MM.1S (cell line): ENCODE measurements at regions not wholly inside any gene's neighbourhood (a gene's known extent, or its start where the extent isn't known, plus 50 kb on each side); places are given as distances from the start of the nearest gene placed in this dataset.
A peak's percentile ranks its signal among the peaks of the same experiment; 100 is the strongest.

Experiments used
- DNase-seq: peaks from one replicate; pipeline ENCODE4 v3.0.0-alpha.2; 2015
- H2AFZ ChIP-seq: fragments of 300-600 bp; sonication (generic); 2 replicates; pipeline ENCODE4 v1.6.0; 2016; ENCODE audit warnings: antibody characterized with exemption, low read length
- H3F3A ChIP-seq: fragments of 300-600 bp; sonication (generic); 2 replicates; pipeline ENCODE4 v1.6.1; 2016; ENCODE audit warnings: mild to moderate bottlenecking, antibody characterized with exemption, low read length, moderate library complexity, mixed read lengths; ENCODE audit not compliant: insufficient read depth
- H3K27ac ChIP-seq: fragments of 300-600 bp; sonication (generic); 2 replicates; pipeline ENCODE4 v1.5.1; 2016; ENCODE audit warnings: mild to moderate bottlenecking, low read length
- H3K27me3 ChIP-seq: fragments of 300-600 bp; sonication (generic); replicated peaks from 2 replicates; pipeline ENCODE4 v1.6.0; 2016; ENCODE audit warnings: low read length; ENCODE audit not compliant: insufficient read depth
- H3K36me3 ChIP-seq: fragments of 300-600 bp; sonication (generic); replicated peaks from 2 replicates; pipeline ENCODE4 v1.6.1; 2016; ENCODE audit warnings: mild to moderate bottlenecking, low read length, mixed read lengths; ENCODE audit not compliant: insufficient read depth
- H3K4me1 ChIP-seq: fragments of 300-600 bp; sonication (generic); 2 replicates; pipeline ENCODE4 v1.6.1; 2016; ENCODE audit warnings: low read length, mixed read lengths
- H3K4me2 ChIP-seq: fragments of 300-600 bp; sonication (generic); 2 replicates; pipeline ENCODE4 v1.6.0; 2016; ENCODE audit warnings: low read depth, low read length
- H3K4me3 ChIP-seq: fragments of 300-600 bp; sonication (generic); 2 replicates; pipeline ENCODE4 v1.5.1; 2016; ENCODE audit warnings: low read length, mixed read lengths
- H3K79me2 ChIP-seq: fragments of 300-600 bp; sonication (generic); 2 replicates; pipeline ENCODE4 v1.6.1; 2016; ENCODE audit warnings: mixed run types, low read length, mixed read lengths
- H3K9ac ChIP-seq: fragments of 300-600 bp; sonication (generic); 2 replicates; pipeline ENCODE4 v1.6.1; 2016; ENCODE audit warnings: low read length, mixed read lengths
- H3K9me2 ChIP-seq: fragments of 300-600 bp; sonication (generic); replicated peaks from 2 replicates; pipeline ENCODE4 v1.6.1; 2016; ENCODE audit warnings: mild to moderate bottlenecking, low read length, mixed read lengths; ENCODE audit not compliant: insufficient read depth
- H3K9me3 ChIP-seq: fragments of 300-600 bp; sonication (generic); replicated peaks from 2 replicates; pipeline ENCODE4 v1.6.1; 2016; ENCODE audit warnings: mild to moderate bottlenecking, low read length, mixed read lengths; ENCODE audit not compliant: insufficient read depth
- H4K20me1 ChIP-seq: fragments of 300-600 bp; sonication (generic); 2 replicates; pipeline ENCODE4 v1.6.1; 2016; ENCODE audit warnings: mild to moderate bottlenecking, low read length, moderate library complexity, mixed read lengths; ENCODE audit not compliant: insufficient read depth
- EZH2 ChIP-seq: fragments of 300-600 bp; sonication (generic); optimal IDR thresholded peaks from 2 replicates; pipeline ENCODE3; 2017; ENCODE audit warnings: low read depth, mild to moderate bottlenecking, antibody characterized with exemption, low read length, mixed read lengths
- EZH2phosphoT487 ChIP-seq: fragments of 300-600 bp; sonication (generic); IDR thresholded peaks from 2 replicates; pipeline ENCODE4 v1.6.1; 2018; ENCODE audit warnings: antibody characterized with exemption, low read length
- TF ChIP-seq, protein P1 (sequence below): fragments of 300-600 bp; sonication (generic); IDR thresholded peaks from 2 replicates; pipeline ENCODE4 v1.5.1; 2016; ENCODE audit warnings: antibody characterized with exemption, low read length, mixed read lengths

DNA sequence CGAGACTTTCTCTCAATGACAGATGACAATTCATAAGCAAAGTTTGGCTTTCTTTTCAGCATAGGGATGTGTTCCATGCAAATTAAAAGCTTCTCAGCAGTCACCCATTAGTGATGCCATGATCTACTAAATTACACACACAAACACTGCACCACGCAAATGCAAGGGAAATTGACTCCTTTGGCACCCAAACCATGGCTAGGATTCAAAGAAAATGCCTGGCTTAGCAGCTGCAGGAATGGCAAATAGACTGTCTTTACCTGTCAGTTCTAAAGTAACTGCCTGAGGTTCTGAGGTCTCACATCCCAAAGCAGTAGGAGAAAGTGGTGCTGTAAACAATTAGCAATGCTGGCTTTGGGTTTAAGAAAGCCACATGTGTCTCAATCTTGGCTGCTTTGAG lies 108.6 kb upstream of the ATP10B start:
- Histone ChIP-seq H3K9me2 (no peaks in the 10 kb centered on the region), H3K36me3 (no peaks in the 10 kb centered on the region), H3F3A (no peaks in the 10 kb centered on the region), H3K27ac (no peak overlapping the region), H3K27me3 (no peaks in the 10 kb centered on the region), H3K4me3 (no peak overlapping the region), H3K4me1 (0 out of 2 replicates have a peak, but pooled peaks cover 5% of the 10 kb centered on the region), H3K79me2 (no peaks in the 10 kb centered on the region), H3K9me3 (no peaks in the 10 kb centered on the region), H2AFZ (no peak overlapping the region), H4K20me1 (no peaks in the 10 kb centered on the region), H3K9ac (no peak overlapping the region), H3K4me2 (no peak overlapping the region)
- no peak for DNase-seq
- TF ChIP-seq EZH2 (no peak), EZH2phosphoT487 (no peak)
- TF ChIP-seq, protein P1, sequence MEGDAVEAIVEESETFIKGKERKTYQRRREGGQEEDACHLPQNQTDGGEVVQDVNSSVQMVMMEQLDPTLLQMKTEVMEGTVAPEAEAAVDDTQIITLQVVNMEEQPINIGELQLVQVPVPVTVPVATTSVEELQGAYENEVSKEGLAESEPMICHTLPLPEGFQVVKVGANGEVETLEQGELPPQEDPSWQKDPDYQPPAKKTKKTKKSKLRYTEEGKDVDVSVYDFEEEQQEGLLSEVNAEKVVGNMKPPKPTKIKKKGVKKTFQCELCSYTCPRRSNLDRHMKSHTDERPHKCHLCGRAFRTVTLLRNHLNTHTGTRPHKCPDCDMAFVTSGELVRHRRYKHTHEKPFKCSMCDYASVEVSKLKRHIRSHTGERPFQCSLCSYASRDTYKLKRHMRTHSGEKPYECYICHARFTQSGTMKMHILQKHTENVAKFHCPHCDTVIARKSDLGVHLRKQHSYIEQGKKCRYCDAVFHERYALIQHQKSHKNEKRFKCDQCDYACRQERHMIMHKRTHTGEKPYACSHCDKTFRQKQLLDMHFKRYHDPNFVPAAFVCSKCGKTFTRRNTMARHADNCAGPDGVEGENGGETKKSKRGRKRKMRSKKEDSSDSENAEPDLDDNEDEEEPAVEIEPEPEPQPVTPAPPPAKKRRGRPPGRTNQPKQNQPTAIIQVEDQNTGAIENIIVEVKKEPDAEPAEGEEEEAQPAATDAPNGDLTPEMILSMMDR = no peak

DNA sequence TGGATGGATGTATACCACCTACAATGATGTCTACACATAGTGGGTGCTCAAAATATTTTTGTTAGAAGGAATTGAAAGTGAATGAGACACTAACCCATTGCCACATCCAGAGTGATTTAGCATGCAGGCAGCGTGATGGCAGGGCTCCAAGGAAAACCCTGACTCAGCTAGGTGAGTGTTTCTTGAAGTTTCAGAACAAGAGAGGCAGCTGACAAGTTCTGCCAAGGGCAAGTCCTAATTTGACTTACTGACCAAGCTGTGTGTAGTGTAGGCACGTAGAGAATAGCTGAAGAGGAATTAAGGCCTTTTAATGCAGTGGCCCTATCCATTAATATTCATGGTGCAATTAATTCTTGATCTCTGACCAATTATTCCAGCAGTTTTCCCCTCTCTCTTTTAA lies 107.8 kb upstream of the ATP10B start:
- no peaks in the 10 kb centered on the region for H3F3A ChIP-seq
- H3K4me3 ChIP-seq = no peak overlapping the region
- TF ChIP-seq EZH2phosphoT487 (no peak), EZH2 (no peak)
- TF ChIP-seq, protein P1 = no peak
- peak; percentile 82 for DNase-seq
- no peak overlapping the region for H2AFZ ChIP-seq
- no peak overlapping the region for H3K9ac ChIP-seq
- no peaks in the 10 kb centered on the region for H3K36me3 ChIP-seq
- H4K20me1 ChIP-seq = no peaks in the 10 kb centered on the region
- H3K27ac ChIP-seq = no peak overlapping the region
- H3K79me2 ChIP-seq = no peaks in the 10 kb centered on the region
- H3K4me1 ChIP-seq = 0 out of 2 replicates have a peak, but pooled peaks cover 5% of the 10 kb centered on the region
- no peak overlapping the region for H3K4me2 ChIP-seq
- H3K27me3 ChIP-seq = no peaks in the 10 kb centered on the region
- no peaks in the 10 kb centered on the region for H3K9me2 ChIP-seq
- H3K9me3 ChIP-seq = no peaks in the 10 kb centered on the region

DNA sequence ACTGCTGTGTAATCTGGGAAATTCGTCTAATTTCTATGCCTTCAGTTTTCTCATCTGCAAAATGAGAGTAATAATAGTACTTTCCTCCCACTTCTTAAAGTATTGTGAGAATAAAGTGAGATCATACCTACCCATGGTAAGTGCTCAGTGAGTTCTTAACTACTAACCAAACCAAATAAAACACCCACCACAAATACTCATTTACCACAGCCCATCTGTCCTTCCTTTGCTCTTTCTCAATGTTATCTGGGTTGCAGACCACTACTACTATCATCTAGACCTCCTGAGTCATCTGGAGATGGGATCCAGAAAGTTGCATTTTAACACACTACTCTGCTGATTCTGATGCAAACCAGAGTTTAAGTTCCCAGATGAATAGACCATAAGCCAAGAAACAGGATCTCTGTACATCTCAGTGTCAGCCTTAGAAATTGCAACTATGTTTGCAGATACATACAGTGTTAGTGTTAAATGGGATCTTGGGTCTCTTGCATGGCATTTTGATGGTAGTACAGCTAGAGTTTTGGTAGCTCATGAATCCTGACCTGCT lies 105.4 kb upstream of the ATP10B start:
- Histone ChIP-seq H3K9ac (no peak overlapping the region), H3K27ac (no peak overlapping the region), H3F3A (no peaks in the 10 kb centered on the region), H3K9me3 (no peaks in the 10 kb centered on the region), H2AFZ (no peak overlapping the region), H3K4me1 (0 out of 2 replicates have a peak, but pooled peaks cover 5% of the 10 kb centered on the region), H3K79me2 (no peaks in the 10 kb centered on the region), H3K27me3 (no peaks in the 10 kb centered on the region), H3K4me2 (no peak overlapping the region), H3K9me2 (no peaks in the 10 kb centered on the region), H3K36me3 (no peaks in the 10 kb centered on the region), H4K20me1 (no peaks in the 10 kb centered on the region), H3K4me3 (no peak overlapping the region)
- TF ChIP-seq EZH2phosphoT487 = no peak
- TF ChIP-seq, protein P1 = no peak
- TF ChIP-seq EZH2 = no peak
- no peak for DNase-seq
